GM18951 (cell line): ENCODE measurements at regions not wholly inside any gene's neighbourhood (a gene's known extent, or its start where the extent isn't known, plus 50 kb on each side); places are given as distances from the start of the nearest gene placed in this dataset.

Experiments
- POLR2A ChIP-seq: IDR thresholded peaks from 4 replicates; pipeline ENCODE4 v1.6.1; 2011; ENCODE audit warnings: mild to moderate bottlenecking; ENCODE audit not compliant: insufficient read length, insufficient read depth; ENCODE audit errors: extremely low read depth
- in situ Hi-C: fragments of 300-500 bp; cut with MboI; formaldehyde crosslinking; loops from one replicate; pipeline ENCODE4 v1.12.0; 2022; ENCODE audit warnings: low sequenced_read_pairs, mixed read lengths, inconsistent platforms; ENCODE audit not compliant: unreplicated experiment

- no peak for TF ChIP-seq POLR2A
- in situ Hi-C loops, result no loop called here
Measured at GRCh38 chr5:44640945-44641456, 167.7 kb upstream of the MRPS30 start.

DNA sequence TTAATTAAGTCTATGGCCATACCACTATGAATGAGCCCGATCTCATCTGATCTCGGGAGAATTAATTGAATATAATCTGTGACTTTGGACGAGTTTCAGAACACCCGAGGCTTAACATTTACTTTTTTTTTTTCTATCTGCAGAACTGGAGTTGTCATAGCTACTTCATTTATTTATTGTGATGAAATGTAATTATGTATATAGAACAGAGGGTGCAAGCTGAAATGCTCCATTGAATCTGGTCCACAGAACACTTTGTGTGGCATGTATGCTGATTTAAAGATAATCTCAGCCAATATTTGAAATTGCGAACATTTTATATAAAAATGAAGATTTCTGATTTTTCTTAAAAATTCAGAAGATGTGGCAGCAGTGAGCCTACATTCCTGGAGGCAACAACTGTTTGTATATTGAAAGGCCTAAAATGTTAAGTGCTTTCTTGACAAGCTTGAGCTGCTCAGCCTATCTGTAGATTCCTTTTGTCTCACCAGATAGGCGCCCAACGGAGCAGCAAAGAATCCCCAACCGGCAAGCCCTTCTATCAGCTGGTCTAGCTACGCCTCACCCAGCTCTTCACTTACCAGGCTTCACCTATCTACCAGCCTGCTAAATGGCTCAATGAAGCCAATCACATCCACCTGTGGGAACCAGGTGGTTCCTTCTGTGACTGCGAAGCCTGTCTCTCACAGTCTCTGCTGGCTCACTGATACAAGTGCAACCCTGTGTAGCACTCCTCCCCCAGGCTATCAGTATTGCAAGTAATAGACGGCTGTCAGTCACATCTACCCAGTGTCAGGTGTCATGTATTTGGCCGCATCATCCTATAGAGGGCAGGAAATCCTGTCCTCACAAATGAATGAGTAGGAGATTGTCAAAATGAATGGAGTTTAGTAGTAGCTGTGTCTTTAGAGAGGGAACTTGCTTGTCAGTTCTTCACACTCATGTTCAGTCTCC lies 170.6 kb upstream of the MRPS30 start:
- TF ChIP-seq POLR2A, result no peak
- in situ Hi-C loops, result no loop called here

DNA sequence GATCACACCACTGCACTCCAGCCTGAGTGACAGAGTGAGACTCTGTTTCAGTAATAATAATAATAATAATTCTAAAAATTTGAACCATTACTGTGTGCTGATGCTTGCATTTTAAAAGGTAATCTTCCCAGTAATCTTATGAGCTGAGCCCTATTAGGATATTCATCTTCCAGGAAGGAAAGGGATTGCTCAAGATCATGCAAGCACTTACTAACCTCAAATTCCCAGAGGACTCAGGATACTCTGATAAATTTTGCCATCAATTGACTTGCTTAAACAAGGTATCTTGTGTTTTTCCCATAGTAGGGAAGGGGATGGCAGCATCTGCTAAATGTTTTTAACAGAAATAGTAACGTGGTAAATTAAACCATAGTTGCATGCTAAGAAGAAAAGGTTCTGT lies 176.4 kb upstream of the MRPS30 start:
- no peak for TF ChIP-seq POLR2A
- in situ Hi-C loops, result no loop called here

DNA sequence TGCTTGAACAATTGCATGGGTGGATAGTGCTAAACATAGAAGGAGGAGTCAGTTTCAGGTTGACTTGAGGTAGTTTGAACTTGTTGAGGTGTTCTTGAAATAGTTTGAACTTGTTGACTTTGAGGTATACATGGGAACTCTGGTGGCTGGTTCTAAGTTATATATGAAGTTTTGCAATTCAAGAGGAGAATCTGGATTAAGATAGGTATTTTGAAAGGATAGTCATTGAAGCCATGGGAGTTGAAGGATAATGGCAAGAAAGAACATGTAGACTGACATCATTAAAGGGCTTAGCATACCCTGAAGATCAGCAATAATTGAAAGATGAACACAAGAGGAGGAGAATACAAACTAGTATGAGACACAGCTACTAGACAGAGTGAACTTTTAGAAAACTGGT lies 181.9 kb upstream of the MRPS30 start:
- TF ChIP-seq POLR2A, result no peak
- in situ Hi-C loops, result no loop called here

DNA sequence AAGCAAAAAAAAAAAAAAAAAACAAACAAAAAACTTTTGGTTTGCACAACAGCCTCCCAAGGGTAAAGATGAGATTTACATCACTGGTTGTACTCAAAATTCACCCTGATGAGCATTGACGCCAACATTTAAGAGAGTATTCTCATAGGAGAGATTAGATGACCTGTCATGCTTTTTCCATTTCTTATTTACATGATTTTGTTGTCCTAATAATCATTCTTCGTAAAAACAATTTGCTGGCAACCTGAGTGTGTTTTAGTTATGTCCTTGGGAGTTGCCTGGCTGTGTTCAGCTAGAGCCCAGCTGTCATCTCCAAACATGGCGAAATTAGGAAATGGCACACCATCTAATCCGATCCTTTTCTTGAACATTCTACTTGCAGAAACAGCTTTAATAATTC lies 186.4 kb upstream of the MRPS30 start:
- in situ Hi-C loops, result no loop called here
- TF ChIP-seq POLR2A, result no peak

DNA sequence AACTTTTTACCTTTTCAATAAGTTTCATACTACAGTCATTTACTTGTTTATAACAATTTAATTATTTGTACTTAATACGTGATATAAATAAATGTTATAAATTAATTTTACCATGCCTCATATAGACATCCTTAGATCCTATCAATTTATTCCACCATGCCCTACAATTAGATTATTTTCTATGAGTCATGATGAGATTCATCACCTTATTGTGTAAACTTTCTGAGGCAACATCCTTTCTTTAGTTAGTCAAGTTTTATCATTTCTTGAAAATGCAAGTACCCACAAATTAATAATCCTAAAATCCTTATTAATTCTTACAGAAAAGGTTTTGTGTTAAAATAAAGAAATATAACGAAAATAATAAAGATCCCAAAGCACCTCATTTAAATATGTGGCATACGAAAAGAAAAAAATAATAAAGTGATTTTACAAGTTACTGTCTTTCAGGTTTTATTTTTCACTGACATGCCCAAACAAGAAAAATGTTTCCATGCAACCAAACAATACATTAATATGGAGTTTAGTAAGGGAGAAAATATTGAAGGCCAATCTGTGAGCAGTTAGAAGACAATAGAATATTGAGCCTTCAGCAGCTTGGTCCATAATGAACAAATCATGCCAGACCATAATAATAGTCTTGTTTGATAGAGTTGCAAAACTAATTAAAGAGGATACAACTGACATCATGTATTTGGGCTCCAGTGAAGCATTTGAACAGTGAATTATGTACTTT lies 188.7 kb upstream of the MRPS30 start:
- TF ChIP-seq POLR2A, result no peak
- in situ Hi-C loops, result no loop called here

GRCh38 chr5:44614845-44615244 lies 193.9 kb upstream of the MRPS30 start:
- in situ Hi-C loops, result no loop called here
- TF ChIP-seq POLR2A, result no peak

DNA sequence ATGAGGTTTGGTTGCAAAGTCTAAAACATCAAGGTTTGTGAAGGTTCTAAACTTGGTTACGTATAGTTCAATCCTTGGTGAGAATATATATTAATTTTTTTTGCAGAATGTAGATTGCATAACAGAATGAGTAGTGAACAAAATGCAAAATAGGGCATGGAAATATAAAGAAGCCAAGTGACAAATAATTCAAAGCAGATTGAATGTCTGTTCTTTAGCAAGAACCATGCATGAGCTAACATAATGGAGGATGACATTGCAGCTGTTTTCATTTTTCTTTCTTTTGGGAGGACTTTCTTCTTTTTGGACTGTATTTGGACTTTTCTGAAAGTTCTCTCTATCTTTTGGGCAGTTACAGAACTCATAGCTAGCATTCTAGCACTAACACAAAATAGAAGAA lies 194.8 kb upstream of the MRPS30 start:
- TF ChIP-seq POLR2A, result no peak
- in situ Hi-C loops, result no loop called here

- in situ Hi-C loops, result no loop called here
Measured at GRCh38 chr5:44605926-44606325, 202.8 kb upstream of the MRPS30 start.

GRCh38 chr5:44603496-44604272 lies 205.1 kb upstream of the MRPS30 start:
- in situ Hi-C loops, result no loop called here
- TF ChIP-seq POLR2A, result no peak

More at GRCh38 chr5:44605926-44606325, 202.8 kb upstream of the MRPS30 start:
- no peak for TF ChIP-seq POLR2A

- TF ChIP-seq POLR2A, result no peak
- in situ Hi-C loops, result no loop called here
Measured at GRCh38 chr5:44574678-44575077, 185.5 kb upstream of the FGF10 start.

DNA sequence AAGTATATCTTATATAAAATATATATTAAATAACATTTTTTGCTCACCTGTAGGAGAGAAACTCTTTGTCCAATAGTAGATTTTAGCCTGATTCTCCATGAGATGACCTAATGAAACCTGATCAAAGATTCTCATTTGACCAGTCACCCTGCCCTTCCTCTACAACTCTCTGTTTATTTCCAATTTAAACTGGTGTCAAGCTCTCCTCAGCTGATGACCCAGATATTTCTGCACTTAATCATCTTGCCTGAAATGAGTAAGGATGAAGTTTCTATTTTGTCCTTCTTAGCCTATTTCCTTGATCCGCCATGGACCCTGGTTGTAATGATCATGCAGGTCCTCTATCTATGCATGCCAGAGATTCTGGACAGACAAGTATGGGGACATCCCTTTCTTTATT lies 179.3 kb upstream of the FGF10 start:
- no peak for TF ChIP-seq POLR2A
- in situ Hi-C loops, result no loop called here

DNA sequence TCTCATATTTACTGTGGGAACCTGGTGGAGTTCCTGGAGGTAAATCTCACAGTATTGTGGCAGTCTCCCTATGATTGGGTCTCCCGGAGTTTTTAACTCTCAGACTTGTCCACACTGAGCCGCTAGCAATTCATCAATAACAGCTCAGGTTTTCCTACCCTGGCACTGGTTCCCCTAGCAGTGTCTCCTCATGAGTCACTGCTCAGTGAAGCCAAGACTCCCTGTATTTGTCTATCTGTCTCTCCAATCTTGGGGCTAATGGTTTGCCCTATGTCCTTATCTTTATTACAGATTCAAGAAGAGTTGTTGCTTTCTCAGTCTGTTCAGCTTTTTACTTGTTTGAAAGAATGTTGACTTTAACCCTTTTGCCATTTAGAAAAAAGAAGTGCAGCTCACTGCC lies 176.7 kb upstream of the FGF10 start:
- no peak for TF ChIP-seq POLR2A
- in situ Hi-C loops, result no loop called here
